CD14-positive monocyte (primary cell): ENCODE measurements at regions not wholly inside any gene's neighbourhood (a gene's known extent, or its start where the extent isn't known, plus 50 kb on each side); places are given as distances from the start of the nearest gene placed in this dataset.

ENCODE experiments used
- DNase-seq, 3 donors: peaks; one replicate each; pipeline ENCODE4 v3.0.0-alpha.2; 2011 to 2022
- H2AFZ ChIP-seq: 2 replicates; pipeline ENCODE4 v1.6.0; 2012; ENCODE audit warnings: mild to moderate bottlenecking, low read depth, low read length, inconsistent platforms; ENCODE audit not compliant: insufficient read depth, poor library complexity, severe bottlenecking
- H3K27ac ChIP-seq, 2 donors: 1 replicate in 1 of 2; 2 replicates in 1 of 2; pipeline ENCODE4 v1.5.1; 2012 to 2013; ENCODE audit warnings: low read length in 2 of 2, control low read depth in 1 of 2, inconsistent platforms in 1 of 2, low read depth in 1 of 2, mild to moderate bottlenecking in 1 of 2
- H3K27me3 ChIP-seq, 2 donors: one replicate each; pipeline versions ENCODE4 v1.6.0 to v1.6.1; 2011 to 2013; ENCODE audit warnings: low read length in 2 of 2; ENCODE audit not compliant: control insufficient read depth in 2 of 2, insufficient read depth in 2 of 2
- H3K36me3 ChIP-seq, 2 donors: replicated peaks in 1 of 2; 1 replicate in 1 of 2; 2 replicates in 1 of 2; pipeline versions ENCODE4 v1.5.1 to v1.6.1; 2012 to 2013; ENCODE audit warnings: low read length in 2 of 2, control low read depth in 1 of 2, inconsistent platforms in 1 of 2, mild to moderate bottlenecking in 1 of 2; ENCODE audit not compliant: insufficient read depth in 2 of 2, control insufficient read depth in 1 of 2
- H3K4me1 ChIP-seq, 2 donors: 1 replicate in 1 of 2; 2 replicates in 1 of 2; pipeline versions ENCODE4 v1.5.1 to v1.6.1; 2012 to 2013; ENCODE audit warnings: low read length in 2 of 2, control low read depth in 1 of 2, inconsistent platforms in 1 of 2, mild to moderate bottlenecking in 1 of 2, moderate library complexity in 1 of 2; ENCODE audit not compliant: insufficient read depth in 2 of 2, control insufficient read depth in 1 of 2
- H3K4me2 ChIP-seq: replicated peaks from 2 replicates; pipeline ENCODE3; 2012; ENCODE audit warnings: low read length, moderate library complexity, mild to moderate bottlenecking; ENCODE audit not compliant: poor library complexity, severe bottlenecking; ENCODE audit errors: extremely low read depth
- H3K4me3 ChIP-seq, 3 experiments: fragments of 200-600 bp in 1 of 3; sonication (generic) in 1 of 3; replicated peaks in 1 of 3; 1 replicate in 2 of 3; 2 replicates in 1 of 3; pipeline ENCODE4 v1.5.1; 2011 to 2013; ENCODE audit warnings: low read length in 3 of 3, mild to moderate bottlenecking in 3 of 3, control low read depth in 2 of 3, low read depth in 2 of 3, inconsistent platforms in 1 of 3, moderate library complexity in 1 of 3
- H3K79me2 ChIP-seq: 2 replicates; pipeline ENCODE4 v1.6.0; 2012; ENCODE audit warnings: mild to moderate bottlenecking, control low read depth, inconsistent platforms, low read length, moderate library complexity; ENCODE audit not compliant: insufficient read depth
- H3K9ac ChIP-seq: 2 replicates; pipeline ENCODE4 v1.6.0; 2017; ENCODE audit warnings: low read length, mild to moderate bottlenecking; ENCODE audit not compliant: insufficient read depth, poor library complexity, severe bottlenecking
- H3K9me3 ChIP-seq, 2 donors: replicated peaks in 1 of 2; 1 replicate in 1 of 2; 2 replicates in 1 of 2; pipeline versions ENCODE4 v1.5.1 to v1.6.1; 2012 to 2013; ENCODE audit warnings: low read length in 2 of 2, control low read depth in 1 of 2; ENCODE audit not compliant: control insufficient read depth in 1 of 2, insufficient read depth in 1 of 2
- H4K20me1 ChIP-seq: 2 replicates; pipeline ENCODE4 v1.6.0; 2012; ENCODE audit warnings: mild to moderate bottlenecking, low read length, control low read depth, moderate library complexity; ENCODE audit not compliant: insufficient read depth
- H3K27ac Mint-ChIP-seq, 7 donors: one replicate each; pipeline ENCODE4 v1.8.0; 2020; ENCODE audit warnings: mild to moderate bottlenecking in 7 of 7, mixed read lengths in 7 of 7, moderate library complexity in 6 of 7, inconsistent platforms in 2 of 7
- H3K27me3 Mint-ChIP-seq, 3 donors: one replicate each; pipeline ENCODE4 v1.8.0; 2021 to 2022; ENCODE audit warnings: low read depth in 3 of 3, mild to moderate bottlenecking in 3 of 3, mixed read lengths in 3 of 3, moderate library complexity in 3 of 3, inconsistent platforms in 1 of 3
- H3K36me3 Mint-ChIP-seq, 2 donors: one replicate each; pipeline ENCODE4 v1.8.0; 2020; ENCODE audit warnings: mixed read lengths in 2 of 2, inconsistent platforms in 1 of 2, mild to moderate bottlenecking in 1 of 2
- H3K4me1 Mint-ChIP-seq: one replicate; pipeline ENCODE4 v1.8.0; 2020; ENCODE audit warnings: mild to moderate bottlenecking, mixed read lengths
- H3K4me3 Mint-ChIP-seq, 2 donors: one replicate each; pipeline ENCODE4 v1.8.0; 2020; ENCODE audit warnings: mild to moderate bottlenecking in 2 of 2, mixed read lengths in 2 of 2, moderate library complexity in 1 of 2
- H3K9me3 Mint-ChIP-seq, 7 donors: one replicate each; pipeline ENCODE4 v1.8.0; 2020 to 2022; ENCODE audit warnings: mixed read lengths in 7 of 7, mild to moderate bottlenecking in 6 of 7, moderate library complexity in 6 of 7, inconsistent platforms in 2 of 7
- WGBS: methylation state at CpG from one replicate; pipeline ENCODE4 v1.1.5; 2013; ENCODE audit warnings: missing lambda C conversion rate; ENCODE audit not compliant: insufficient coverage; 5-methylcytosine and 5-hydroxymethylcytosine counted together
- intact Hi-C, 2 donors: fragments of 100-400 bp; cut with micrococcal nuclease; formaldehyde crosslinking; loops; one replicate each; pipeline versions ENCODE4 v1.15.0 to v1.15.1; 2023
- TF ChIP-seq, protein P1 (sequence below): fragments of 200-600 bp; IDR thresholded peaks from one replicate; pipeline ENCODE4 v1.8.0; 2022; ENCODE audit warnings: antibody characterized with exemption, mild to moderate bottlenecking

DNA sequence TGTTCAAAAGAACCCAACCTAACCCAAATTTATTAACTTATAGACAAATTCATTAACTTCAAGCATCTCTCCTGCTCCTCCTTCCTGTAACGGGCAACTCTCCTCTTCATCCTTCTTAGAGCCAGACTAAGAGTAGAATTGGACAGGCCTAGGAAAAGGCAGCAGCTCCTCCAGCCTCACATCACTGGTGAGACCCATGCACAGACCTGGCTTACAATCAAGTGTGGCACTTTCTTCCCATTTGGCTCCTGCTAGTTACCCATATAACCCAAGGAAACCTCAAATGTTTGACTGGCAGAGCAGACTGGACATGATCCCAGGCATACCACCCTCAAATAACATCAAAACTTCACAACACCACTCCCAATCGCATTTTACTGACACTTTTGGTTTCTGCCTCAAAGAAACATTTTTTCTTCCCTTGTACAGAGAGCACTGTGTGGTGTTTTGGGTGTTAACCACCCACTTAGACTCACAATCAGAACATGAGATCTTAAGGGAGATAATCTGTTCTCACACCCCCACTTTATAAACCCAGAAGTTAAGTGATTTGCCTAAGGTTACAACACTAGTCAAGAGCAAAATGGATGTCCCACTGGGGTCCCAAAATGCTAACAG lies 101.4 kb downstream of the SIPA1L2 start:
- no peaks in the 10 kb centered on the region for H3K79me2 ChIP-seq
- peaks cover 0 to 2% of the 10 kb centered on the region in 2 donors for H3K4me1 ChIP-seq
- no peak for DNase-seq
- no peaks in the 10 kb centered on the region for H3K27me3 ChIP-seq
- H3K9ac ChIP-seq = no peak overlapping the region
- intact Hi-C loops = no loop called here
- Mint-ChIP-seq H3K9me3 (no peaks in the 10 kb centered on the region), H3K27me3 (peaks cover 0 to 3% (median 2%) of the 10 kb centered on the region in 3 donors), H3K4me3 (no peak overlapping the region), H3K36me3 (peaks cover 4 to 5% of the 10 kb centered on the region in 2 donors), H3K4me1 (peaks cover 7% of the 10 kb centered on the region), H3K27ac (no peak overlapping the region)
- H3K27ac ChIP-seq = no peak overlapping the region
- TF ChIP-seq, protein P1, sequence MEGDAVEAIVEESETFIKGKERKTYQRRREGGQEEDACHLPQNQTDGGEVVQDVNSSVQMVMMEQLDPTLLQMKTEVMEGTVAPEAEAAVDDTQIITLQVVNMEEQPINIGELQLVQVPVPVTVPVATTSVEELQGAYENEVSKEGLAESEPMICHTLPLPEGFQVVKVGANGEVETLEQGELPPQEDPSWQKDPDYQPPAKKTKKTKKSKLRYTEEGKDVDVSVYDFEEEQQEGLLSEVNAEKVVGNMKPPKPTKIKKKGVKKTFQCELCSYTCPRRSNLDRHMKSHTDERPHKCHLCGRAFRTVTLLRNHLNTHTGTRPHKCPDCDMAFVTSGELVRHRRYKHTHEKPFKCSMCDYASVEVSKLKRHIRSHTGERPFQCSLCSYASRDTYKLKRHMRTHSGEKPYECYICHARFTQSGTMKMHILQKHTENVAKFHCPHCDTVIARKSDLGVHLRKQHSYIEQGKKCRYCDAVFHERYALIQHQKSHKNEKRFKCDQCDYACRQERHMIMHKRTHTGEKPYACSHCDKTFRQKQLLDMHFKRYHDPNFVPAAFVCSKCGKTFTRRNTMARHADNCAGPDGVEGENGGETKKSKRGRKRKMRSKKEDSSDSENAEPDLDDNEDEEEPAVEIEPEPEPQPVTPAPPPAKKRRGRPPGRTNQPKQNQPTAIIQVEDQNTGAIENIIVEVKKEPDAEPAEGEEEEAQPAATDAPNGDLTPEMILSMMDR = no peak
- H3K4me2 ChIP-seq = no peak overlapping the region
- H3K4me3 ChIP-seq = no peak overlapping the region
- no peaks in the 10 kb centered on the region for H4K20me1 ChIP-seq
- H2AFZ ChIP-seq = no peak overlapping the region
- WGBS = 90% methylated on average over 1 of the region's 2 CpGs
- no peaks in the 10 kb centered on the region for H3K9me3 ChIP-seq
- H3K36me3 ChIP-seq = no peaks in the 10 kb centered on the region

DNA sequence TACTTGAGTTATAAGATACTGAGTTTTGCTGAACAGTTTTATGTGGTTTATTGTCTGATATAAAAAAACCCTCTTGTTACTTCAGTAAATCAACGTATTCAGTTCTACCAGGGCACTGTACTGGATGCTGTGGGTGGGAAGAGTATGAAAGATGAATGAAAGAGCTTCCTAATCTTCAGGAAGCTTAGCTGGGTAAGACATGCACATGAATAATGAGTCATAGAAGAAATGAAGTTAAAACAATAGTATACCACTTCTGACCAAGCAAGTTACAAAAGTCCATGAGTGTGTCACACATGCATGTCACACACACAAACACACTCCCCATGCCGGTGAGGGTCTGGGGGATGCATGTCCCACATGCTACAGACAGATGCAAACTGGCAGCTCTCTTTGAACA lies 105.9 kb downstream of the SIPA1L2 start:
- intact Hi-C loops = no loop called here
- H3K27ac Mint-ChIP-seq = no peak overlapping the region
- no peak overlapping the region for H3K4me3 Mint-ChIP-seq
- H3K9me3 Mint-ChIP-seq = no peaks in the 10 kb centered on the region
- Histone ChIP-seq H3K79me2 (no peaks in the 10 kb centered on the region), H3K4me3 (no peak overlapping the region), H2AFZ (no peak overlapping the region), H3K27ac (no peak overlapping the region), H3K4me1 (peaks cover 0 to 2% of the 10 kb centered on the region in 2 donors), H3K9ac (no peak overlapping the region), H3K9me3 (no peaks in the 10 kb centered on the region), H4K20me1 (no peaks in the 10 kb centered on the region), H3K27me3 (no peaks in the 10 kb centered on the region), H3K36me3 (no peaks in the 10 kb centered on the region), H3K4me2 (no peak overlapping the region)
- no peak for DNase-seq
- TF ChIP-seq, protein P1 = no peak
- no peaks in the 10 kb centered on the region for H3K36me3 Mint-ChIP-seq
- no CpG with 5 or more reads among the region's 2 CpGs for WGBS
- H3K4me1 Mint-ChIP-seq = peaks cover 7% of the 10 kb centered on the region
- H3K27me3 Mint-ChIP-seq = peaks cover 0 to 3% (median 2%) of the 10 kb centered on the region in 3 donors
